SW480 (cell line): ENCODE measurements at regions not wholly inside any gene's neighbourhood (a gene's known extent, or its start where the extent isn't known, plus 50 kb on each side); places are given as distances from the start of the nearest gene placed in this dataset.

Experiments used
- DNase-seq: peaks from one replicate; pipeline ENCODE4 v3.0.0-alpha.2; 2016; ENCODE audit warnings: low spot score

DNA sequence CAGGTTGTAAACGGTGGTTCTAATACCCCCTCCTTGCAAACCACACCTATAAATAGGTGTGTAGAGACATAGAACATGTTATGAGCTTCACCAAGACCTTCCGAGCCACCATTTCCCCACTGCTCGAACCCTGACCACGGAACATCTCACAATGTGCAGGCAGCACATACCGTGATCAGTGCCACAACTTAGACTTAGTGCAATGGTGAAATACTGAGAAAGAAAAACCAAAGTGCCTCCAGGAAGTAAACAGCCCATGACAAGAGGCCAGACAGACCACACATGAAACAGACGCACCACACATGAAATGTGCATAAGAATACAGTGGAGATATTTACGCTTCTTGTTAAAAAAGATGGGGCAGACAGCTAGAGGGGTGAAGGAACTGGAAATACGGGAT, 166.9 kb upstream of the CCND2 start:
- no peak for DNase-seq

DNA sequence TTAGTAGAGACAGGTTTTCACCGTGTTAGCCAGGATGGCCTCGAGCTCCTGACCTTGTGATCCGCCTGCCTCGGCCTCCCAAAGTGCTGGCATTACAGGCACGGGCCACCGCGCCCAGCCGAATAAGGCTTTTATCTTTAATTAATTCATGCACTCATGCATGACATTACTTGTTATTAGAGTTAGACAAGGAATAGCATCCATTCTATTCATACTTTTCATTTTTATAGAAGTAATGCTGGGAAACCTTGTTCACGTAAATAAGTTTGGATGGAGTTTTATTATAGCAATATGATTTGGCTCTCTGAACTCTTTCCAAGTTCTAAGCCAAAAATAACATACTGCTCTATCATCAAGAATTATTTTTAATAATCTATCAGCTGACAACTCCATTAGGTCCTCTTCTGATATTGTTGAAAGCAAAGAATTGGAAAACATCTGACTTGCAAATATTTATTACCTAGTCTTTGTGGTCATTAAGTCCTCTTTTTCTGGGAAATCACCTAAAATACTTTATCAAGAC, 168.8 kb upstream of the CCND2 start:
- DNase-seq, result no peak

DNA sequence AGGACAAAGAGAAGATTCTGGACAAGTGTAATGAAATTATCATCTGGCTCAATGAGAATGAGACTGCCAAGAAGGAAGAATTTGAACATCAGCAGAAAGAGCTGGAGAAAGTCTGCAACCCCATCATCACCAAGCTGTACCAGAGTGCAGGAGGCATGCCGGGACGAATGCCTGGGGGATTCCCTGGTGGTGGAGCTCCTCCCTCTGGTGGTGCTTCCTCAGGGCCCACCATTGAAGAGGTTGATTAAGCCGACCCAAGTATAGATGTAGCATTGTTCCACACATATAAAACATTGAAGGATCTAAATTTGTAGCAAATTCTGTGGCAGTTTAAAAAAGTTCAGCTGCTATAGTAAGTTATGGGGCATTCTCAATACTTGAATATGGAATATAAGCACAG, 174.3 kb upstream of the CCND2 start:
- DNase-seq, result no peak

DNA sequence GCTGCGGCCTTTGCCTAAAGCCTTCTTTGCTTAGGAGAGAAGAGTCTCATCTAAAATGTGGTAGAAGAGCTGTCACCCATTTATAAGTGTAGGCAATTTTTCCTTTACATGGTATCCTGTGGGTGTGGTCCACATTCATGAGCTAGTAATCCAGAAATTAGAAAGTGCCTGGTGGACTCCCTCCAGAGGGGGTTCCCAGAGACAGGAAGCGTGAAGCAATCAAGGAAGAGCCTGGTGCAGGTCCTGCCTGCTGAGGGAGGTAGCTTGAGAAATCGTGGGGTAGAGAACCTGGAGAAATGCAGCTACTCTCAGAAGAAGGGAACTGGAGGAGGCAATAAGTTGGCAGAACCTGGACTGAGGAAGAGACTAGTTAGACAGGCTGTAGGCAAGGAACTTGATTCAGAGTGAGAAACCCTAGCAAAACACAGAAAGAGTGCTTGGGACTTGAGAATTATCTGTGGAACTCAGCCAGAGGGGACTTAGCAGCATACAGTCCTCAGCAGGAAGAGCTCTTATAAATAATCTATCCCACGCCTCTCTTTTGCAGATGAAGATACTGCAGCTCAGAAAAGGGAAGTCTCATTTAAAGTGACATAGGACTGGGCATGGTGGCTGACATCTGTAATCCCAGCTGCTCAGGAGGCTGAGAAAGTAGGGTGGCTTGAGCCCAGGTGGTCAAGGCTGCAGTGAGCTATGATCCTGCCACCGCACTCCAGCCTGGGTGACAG, 182.4 kb upstream of the CCND2 start:
- no peak for DNase-seq

DNA sequence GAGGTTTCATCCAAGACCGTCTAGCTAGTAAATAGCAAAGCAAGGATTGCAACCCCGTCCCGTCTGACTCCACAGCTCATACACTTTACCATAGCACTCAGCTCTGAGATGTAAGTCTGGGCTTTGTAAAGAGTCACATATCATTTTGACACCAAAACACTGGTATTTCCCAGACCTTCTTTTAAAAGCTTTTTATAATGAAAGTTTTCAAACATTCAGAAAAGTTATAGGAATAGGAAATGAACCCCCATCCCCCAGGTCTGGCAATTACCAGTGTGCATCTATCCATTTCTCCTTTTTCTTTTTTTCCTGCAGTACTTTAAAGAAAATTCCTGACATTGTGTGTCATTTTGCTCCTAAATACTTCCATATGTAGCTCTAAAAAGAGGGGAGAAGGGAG, 183.6 kb upstream of the CCND2 start:
- DNase-seq, result no peak

DNA sequence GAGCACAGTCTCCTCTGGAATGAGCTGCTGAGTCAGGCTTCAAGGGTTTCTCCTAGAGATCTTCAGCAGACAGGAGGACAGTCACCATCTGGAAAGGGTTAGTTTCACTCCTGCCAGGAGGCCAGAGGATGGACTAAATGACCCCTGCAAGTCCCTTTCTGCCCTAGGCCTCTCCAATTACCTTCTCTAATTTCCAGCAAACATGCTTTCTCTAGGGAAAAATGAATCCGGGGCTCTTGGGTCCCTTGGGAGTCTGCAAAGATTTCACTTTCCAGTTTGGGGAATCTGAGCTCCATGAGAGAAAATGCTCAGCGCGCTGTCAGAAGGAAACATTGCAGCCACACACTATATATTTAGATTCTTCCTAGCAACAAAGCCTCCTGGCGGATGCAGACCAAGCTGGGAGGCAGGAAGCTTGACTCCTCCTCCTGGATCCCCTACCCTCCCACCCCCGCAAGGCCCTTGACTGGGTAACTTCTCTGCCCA, 184.4 kb upstream of the CCND2 start:
- DNase-seq, result no peak

DNA sequence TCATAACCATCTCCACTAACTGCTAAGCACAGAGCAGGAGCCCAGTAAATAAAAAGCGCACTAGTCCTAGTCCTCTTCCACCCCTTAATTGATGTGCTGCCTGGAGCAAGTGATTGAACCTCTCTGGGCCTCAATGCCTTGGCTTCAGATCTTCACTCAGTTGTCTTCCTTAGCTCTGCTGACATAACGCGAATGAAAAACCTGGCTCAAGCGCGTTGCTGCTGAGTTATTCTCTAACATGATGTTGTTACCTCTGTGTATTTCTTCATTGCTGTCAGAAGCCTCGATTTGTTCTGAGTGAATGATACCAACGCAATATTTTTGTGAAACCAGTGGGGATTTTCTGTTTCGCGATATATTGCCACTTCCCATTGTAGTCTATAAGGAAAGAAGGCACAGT, 185.1 kb upstream of the CCND2 start:
- DNase-seq, result no peak

DNA sequence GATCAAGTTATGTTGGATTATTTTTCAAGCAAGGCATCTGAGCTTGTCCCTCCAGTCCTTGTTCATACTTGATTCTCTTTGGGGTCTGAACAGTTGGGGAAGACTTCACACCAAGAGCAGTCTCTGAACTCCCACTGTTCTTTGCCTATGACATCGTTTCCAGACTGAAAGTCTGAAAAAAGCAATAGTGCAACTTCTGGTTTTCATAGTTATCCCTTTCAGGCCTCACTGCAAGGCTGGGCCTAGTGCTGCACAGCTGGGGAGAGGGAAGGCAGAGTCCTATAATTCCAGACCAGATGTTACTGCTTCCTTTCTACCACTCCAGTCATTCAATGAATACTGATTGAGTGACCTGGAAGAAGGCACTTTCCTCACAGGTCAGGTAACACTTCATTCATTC, 187.1 kb upstream of the CCND2 start:
- DNase-seq, result no peak

DNA sequence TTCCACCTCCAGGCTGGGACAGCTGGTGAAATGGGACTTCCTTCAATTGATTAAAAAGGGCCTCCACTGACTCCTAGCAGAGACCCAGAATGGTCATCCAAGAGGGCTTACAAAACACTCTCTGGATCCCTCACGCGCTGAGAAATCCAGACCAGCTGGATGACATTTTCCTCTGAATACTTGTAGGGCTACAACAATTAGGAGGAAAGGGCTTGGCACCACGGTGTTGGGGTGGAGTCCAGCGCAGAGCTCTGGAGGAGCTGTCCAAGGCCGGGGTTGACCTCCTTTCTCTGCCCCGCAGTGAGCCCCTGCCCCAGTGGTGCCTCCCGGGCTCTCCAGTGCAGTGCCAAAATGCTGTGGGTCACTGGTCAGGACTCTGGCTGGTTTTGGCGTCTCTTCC, 189.0 kb upstream of the CCND2 start:
- DNase-seq, result no peak

DNA sequence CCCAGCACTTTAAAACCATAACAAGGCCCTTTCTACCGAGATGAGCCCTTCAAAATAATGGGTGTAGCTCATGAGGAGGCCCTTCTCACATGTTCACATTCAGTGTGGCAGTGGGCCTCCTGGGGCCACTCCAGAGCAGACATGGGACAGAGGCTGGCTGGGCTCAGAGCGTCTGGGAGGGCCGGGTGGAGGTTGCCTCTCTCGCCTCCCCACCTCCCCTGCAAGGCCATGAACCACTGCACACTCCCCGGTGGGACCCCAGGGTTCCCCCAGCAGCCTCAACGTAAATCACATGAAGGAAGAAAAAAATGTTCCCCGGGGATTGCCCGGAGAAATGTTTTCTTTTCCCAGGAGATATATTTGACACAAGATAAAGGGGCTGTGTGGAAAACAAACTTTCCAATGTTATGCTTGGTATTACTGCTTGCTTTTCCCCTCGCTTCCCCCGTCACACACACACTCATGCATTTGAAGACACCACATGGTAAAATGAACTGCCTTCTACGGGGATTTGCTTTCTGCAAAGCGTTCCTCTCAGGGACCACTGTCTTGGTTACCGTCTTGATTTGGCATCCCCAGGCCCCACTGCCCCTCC, 190.7 kb upstream of the CCND2 start:
- DNase-seq, result no peak

DNA sequence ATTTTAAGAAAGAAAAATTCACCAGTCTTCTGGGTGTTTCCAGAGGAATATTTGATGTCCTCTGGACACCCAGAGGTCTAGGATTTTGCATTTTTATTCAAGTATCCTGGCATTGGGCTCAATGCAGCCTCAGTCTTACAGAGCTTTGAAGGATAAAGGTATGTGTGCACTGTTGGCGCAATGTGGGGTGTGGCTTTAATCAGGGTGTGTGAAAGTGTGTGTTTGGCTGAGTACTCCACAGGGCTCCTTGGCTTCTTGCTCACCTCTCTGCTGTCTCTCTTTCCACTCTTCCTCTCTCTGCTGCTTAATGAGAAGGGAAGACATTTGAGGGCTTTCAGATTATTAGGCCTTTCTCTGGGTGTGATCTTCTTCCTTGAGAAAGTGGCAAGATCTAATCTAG, 193.3 kb upstream of the CCND2 start:
- DNase-seq, result no peak

DNA sequence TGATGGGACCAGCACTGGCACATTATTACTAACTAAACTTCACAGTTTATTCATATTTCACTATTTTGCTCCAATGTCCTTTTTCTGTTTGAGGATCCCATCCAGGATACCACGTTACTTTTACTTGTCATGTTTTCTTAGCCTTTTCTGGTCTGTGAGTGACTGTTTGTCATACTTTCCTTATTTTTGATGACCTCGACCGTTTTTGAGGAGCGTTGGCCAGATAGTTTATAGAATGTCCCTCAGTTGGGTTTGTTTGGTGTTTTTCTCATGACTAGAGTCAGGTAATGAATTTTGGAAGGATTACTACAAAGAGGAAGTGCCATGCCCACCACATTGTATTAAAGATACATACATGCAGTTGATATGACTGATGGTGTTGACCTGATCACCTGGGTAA, 199.4 kb upstream of the CCND2 start:
- DNase-seq, result no peak

DNA sequence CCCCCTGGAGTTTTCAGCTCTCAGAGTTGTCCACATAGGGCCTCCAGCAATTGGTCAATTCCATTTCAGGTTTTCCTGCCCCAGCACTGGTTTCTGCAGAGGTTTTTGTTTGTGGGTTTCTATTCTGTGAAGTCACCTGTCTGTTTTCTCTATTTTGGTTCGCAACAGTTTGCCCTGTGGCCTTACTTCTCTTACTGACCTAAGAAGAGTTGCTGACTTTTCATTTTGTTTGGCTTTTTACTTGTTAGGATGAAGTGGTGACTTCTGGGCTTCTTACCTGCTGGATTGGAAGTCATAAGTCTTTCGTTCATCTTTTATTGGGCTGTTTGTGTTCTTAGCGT, 196.4 kb upstream of the PARP11 start:
- no peak for DNase-seq

DNA sequence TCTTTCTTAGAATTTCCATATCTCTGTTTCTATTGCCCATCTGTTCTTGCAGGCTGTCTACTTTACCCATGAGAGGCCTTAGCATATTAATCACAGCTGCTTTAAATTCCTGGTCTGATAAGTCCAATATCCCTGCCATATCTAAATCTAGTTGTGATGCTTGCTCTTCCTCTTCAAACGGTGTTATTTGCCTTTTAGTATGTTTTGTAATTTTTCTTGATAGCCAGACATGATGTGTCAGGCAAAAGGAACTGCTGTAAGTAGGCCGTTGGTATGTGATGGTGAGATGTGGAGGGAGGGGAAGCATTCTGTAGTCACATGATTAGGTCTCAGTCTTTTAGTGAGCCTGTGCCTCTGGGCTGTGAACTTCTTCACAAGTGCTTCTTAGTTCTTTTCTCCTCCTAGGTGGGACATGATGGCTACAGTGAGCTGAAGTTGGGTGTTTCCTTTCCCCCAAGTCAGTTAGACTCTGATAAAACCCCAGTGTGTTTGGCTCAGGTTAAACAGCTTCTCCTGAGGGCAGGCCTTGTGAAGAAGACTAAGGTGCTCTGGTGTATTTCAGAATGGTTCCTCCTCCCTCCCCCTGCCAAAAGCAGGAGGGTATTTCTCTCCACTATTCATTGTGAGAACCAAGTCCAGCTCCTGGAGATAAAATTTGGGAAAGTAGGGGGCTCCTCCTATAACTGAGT, 195.9 kb upstream of the PARP11 start:
- no peak for DNase-seq

DNA sequence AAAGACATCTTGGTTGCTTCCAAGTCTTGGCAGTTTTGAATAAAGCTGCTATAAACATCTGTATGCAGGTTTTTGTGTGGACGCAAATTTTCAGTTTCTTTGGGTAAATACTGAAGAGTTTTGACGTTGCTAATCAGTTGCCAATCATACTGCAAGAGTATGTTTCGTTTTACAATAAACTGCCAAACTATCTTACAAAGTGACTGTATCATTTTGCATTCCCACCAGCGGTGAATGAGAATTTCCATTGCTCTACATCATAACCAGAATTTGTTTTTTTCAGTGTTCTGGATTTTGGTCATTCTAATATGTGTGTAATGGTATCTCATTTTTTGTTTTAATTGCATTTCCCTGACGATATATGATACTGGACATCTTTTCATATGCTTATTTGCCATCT, 190.8 kb upstream of the PARP11 start:
- no peak for DNase-seq

DNA sequence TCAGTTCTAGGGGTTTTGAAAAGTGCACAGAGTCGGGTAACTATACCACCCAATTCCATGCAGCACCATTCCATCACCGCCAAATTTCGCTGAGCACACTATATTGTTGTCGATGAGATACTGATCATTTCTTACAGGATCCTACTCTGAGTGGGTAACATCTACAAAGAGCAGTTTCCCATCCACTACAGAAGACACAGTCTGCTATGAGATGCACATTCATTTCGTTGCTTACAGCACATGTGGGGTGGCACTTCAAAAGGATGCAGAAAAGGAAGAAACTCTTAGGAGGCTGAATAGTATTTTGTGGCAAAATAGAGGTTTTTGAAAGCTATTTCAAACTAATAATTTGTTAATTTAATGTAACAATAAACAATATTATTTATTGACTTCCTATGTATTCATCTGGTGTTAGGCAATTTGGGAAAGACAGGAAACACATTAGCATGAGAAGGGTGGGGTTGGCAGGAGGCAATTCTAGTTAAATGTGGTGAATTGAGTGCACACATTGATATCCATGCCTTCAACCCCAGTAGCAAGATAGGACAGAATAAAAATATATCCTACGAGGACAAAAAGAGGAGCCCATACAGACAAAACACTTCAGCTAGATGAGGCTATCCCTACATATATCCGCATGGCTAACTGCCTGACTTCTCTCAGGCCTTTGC, 186.8 kb upstream of the PARP11 start:
- no peak for DNase-seq

DNA sequence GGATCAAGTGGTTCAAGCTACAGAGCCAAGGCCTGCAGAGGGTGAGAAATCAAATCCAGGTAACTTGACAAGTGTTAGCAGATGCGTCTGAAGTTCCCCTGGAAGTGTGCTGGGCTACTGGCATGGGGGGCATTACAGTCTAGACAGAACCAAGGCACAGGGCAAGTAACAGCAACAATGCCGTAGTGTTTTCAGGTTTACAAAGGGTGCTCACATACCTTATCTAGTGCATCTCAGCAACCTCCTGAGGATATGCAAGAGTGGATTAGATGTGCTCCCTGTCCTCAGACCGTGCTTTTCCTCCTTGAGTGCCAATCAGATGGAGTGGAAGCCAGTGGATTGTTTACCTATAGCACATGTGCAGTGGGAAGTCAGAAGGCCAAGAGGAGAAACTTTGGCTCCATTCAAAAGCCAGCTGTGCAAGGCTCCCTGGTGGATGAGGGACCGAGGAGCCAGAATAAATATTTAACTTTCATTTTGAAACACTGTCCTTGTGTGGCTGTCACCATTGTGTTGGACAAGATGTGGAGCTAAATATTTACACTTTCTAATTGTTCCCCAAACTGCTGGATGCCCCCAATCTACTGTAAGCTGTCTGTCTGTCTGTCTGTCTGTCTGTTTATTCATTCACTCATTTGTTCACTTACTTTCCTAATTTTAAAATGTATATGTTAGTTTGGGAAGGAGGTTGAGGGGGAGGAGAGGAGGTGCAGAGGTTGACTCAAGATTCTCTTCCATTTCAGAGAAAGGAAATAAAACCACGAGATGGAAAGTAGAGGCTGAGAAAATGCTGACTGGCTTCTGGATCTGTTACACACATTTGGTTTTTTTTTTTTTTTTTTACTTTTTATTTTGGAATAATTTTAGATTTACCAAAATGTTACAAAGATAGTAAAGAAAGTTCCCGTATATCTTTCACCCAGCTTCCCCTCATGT, 184.0 kb upstream of the PARP11 start:
- DNase-seq, result no peak

DNA sequence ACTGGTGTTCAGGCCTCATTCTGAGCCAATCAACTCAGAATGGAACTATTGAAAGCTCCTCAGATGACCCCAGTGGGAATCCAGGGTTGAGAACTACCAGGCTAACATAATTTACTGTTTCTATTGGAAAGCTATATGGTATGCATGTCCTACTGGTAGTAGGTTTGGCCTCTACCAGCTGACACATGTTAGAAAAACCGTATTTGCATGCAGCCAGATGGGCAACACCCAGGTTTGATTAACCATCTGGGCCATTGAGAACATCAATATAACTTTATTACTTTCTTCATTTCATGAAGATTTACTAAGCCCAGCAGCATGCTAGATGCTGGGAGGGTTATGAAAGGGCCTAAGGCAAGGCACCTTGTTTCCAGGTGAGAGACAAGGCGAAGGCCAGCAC, 181.4 kb upstream of the PARP11 start:
- DNase-seq, result no peak

DNA sequence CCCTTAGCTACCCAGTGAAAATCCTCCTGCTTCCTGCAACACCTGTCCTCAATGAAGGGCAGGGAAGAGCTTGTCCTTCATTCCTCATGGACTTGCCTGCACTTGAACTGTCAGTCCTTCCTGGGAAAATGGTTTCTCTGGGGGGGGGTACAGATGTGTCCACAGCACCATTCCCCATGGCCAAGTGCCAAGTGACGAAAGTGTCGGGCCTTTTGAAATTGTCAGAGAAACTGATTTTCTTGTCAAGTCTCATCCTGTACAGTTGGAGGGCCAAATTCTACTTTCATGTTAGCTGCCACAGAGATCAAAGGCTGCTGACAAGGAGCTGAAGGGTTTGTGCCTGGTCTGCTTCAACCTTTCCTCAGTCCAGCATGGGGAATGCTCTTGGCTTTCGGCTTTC, 179.5 kb upstream of the PARP11 start:
- DNase-seq, result no peak

DNA sequence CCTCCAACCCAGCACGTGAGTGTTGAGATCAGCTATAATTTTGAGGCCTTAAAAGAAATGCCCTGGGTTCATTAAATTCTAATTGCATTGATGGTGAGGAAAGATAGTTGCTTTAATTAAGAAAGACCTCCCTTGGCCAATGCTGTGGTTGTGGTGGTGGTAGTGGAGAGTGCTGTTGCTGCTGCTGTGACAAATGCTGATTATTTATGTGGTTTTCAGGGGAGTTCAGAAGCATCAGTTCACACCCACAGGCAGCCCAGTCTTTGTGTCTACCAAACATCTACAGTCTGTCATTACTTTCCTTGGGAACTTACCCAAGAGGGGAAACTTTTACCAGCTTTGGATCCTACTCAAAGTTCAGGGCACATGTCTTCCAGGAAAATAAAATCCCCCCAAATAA, 178.4 kb upstream of the PARP11 start:
- no peak for DNase-seq

DNA sequence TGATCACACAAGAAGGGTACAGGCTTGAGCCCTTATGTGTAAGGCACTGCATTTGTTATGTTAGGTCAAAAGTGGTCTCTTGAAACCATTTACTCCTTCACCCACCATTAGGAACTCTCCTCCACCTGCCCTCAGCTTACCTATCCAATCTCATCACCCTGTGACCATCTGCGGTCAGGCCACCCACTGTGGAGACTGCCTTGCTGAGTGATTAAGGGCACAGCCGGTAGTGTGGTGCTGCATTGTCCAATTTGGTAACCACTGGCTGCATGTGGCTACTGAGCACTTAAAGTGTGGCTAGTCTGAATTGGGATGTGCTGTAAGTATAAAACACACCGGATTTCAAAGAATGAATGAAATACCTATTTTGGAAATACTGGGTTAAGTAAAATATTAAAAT, 177.1 kb upstream of the PARP11 start:
- no peak for DNase-seq
